ENCODE measurements at regions not wholly inside any gene's neighbourhood (a gene's known extent, or its start where the extent isn't known, plus 50 kb on each side); places are given as distances from the start of the nearest gene placed in this dataset.
"Not testable (repeated sequence)": the region's sequence is repeated elsewhere in the genome, so short reads cannot be mapped to it uniquely, and the experiment has no call there.

DNA sequence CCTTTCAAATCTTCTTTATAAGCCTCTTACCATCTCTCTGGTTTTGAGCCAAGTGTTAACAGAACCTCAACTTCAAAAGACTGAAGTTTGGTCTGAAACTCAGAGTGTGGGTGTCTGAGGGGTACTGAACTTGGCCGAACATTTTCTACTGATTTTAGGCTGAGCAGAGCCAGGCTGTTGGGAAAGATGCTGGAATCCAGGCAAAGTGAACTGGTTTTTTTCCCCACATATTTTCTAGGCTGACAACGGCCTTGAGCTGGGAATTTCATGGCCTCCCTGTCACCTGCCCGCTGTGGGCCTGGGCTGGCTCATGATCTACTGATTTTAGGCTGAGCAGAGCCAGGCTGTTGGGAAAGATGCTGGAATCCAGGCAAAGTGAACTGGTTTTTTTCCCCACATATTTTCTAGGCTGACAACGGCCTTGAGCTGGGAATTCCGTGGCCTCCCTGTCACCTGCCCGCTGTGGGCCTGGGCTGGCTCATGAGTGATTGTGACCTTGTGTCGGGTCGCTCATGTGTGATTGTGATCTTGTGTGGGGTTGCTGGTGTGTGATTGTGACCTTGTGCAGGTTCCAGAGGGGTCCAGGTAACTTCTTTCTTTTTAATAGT is 204.4 kb downstream of the NPIPB11 start:
- H3K9me3 ChIP-seq; H3K36me3 ChIP-seq; intact Hi-C loops (cut with DNase I; ENCODE audit: low total_unique reads); H3K4me3 ChIP-seq; in situ Hi-C loops (cut with MboI; ENCODE audit: low pct_ligation_motif_present in 1 of 4, low pct_unique_long_range_greater_than_20kb in 1 of 4, low sequenced_read_pairs in 3 of 4); H3K27me3 ChIP-seq; DNase-seq: not testable (repeated sequence)
- 34 to 37% methylated on average over 2 to 8 of the region's 8 CpGs for WGBS, 2 donors (ENCODE audit: low coverage in 1 of 2)
- peaks cover 5 to 22% (median 10%) of the 10 kb centered on the region in 4 donors for H3K4me1 ChIP-seq
- peak; percentile 33 to 48 (median 47) for TF ChIP-seq POLR2AphosphoS5 (IDR thresholded peaks at IDR 0.05)
- peak overlapping the region; percentile 32 to 86 (median 82) for H3K27ac ChIP-seq

DNA sequence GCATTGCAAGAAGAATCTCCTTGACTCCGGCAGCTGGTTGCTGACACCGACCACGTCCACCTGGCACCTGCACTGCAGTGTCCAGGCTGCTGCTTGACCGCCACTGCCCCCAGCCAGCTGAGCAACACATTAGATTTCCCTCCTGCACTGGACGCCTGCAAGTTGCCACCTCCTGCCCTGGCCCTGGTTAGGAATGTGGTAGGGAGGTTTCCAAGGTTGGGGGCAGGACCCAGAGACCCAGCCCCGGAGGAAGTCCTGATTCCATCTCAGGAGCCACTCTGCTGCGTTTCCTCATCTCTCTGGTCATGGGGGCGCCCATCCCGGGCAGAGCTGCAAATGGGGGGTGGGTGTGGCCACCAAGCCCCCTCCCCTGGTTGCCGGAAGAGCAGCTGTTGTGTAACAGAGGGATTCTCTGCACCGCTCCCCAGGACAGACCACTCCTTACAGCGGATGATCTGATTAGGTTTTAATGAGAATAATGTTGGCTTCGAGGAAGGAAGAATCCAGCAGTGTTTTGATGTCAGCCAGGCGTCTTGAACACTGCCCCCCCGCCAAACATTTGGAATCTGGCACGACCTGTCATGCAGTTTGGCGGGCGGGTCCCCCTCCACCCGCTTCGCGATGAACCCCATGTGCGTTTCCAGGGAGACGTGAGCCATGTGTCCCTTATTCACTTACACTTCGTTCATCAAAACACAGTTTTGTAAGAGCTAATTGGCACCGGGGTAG is 205.1 kb downstream of the NPIPB11 start:
- H3K4me3 ChIP-seq; H3K27me3 ChIP-seq; H3K36me3 ChIP-seq; H3K9me3 ChIP-seq; in situ Hi-C loops (cut with MboI; ENCODE audit: low pct_ligation_motif_present in 1 of 4, low pct_unique_long_range_greater_than_20kb in 1 of 4, low sequenced_read_pairs in 3 of 4); intact Hi-C loops (cut with DNase I; ENCODE audit: low total_unique reads): not testable (repeated sequence)
- peak; percentile 27 for DNase-seq
- peak in 1 of 3 donors; percentile 55 for TF ChIP-seq POLR2AphosphoS5 (IDR thresholded peaks at IDR 0.05)
- Histone ChIP-seq H3K4me1 (peaks cover 5 to 22% (median 10%) of the 10 kb centered on the region in 4 donors), H3K27ac (peak overlapping the region; percentile 1 to 86 (median 82))
- 55 to 66% methylated on average over 4 to 25 of the region's 25 CpGs for WGBS, 2 donors (ENCODE audit: low coverage in 1 of 2)

- H3K9me3 ChIP-seq; DNase-seq; H3K36me3 ChIP-seq; in situ Hi-C loops (cut with MboI; ENCODE audit: low pct_ligation_motif_present in 1 of 4, low pct_unique_long_range_greater_than_20kb in 1 of 4, low sequenced_read_pairs in 3 of 4); intact Hi-C loops (cut with DNase I; ENCODE audit: low total_unique reads); H3K4me3 ChIP-seq; H3K27me3 ChIP-seq: not testable (repeated sequence)
- peaks cover 5 to 22% (median 10%) of the 10 kb centered on the region in 4 donors for H3K4me1 ChIP-seq
- 80 to 94% methylated on average over 1 to 9 of the region's 9 CpGs for WGBS, 2 donors (ENCODE audit: low coverage in 1 of 2)
- peak overlapping the region; percentile 1 to 86 (median 82) for H3K27ac ChIP-seq
Measured at GRCh38 chr16:29200681-29201080, 205.8 kb downstream of the NPIPB11 start.

- H3K27me3 ChIP-seq; H3K4me3 ChIP-seq; in situ Hi-C loops (cut with MboI; ENCODE audit: low pct_ligation_motif_present in 1 of 4, low pct_unique_long_range_greater_than_20kb in 1 of 4, low sequenced_read_pairs in 3 of 4); intact Hi-C loops (cut with DNase I; ENCODE audit: low total_unique reads); H3K9me3 ChIP-seq; H3K36me3 ChIP-seq: not testable (repeated sequence)
- peak; percentile 5 for DNase-seq
- 65 to 100% methylated on average over 1 to 12 of the region's 12 CpGs for WGBS, 2 donors (ENCODE audit: low coverage in 1 of 2)
- Histone ChIP-seq H3K4me1 (peaks cover 5 to 22% (median 10%) of the 10 kb centered on the region in 4 donors), H3K27ac (peak overlapping the region; percentile 45 to 86 (median 82))
Measured at GRCh38 chr16:29200135-29200601, 206.3 kb downstream of the NPIPB11 start.

GRCh38 chr16:29199626-29200025 is 206.9 kb downstream of the NPIPB11 start:
- DNase-seq, result peak; percentile 15
- in situ Hi-C loops (cut with MboI; ENCODE audit: low pct_ligation_motif_present in 1 of 4, low pct_unique_long_range_greater_than_20kb in 1 of 4, low sequenced_read_pairs in 3 of 4), result not testable (repeated sequence)
- TF ChIP-seq EP300 (IDR thresholded peaks at IDR 0.05; ENCODE audit: low read depth) (peak; percentile 27), POLR2AphosphoS5 (IDR thresholded peaks at IDR 0.05) (peak in 2 of 3 donors; percentile 46 to 74)

DNA sequence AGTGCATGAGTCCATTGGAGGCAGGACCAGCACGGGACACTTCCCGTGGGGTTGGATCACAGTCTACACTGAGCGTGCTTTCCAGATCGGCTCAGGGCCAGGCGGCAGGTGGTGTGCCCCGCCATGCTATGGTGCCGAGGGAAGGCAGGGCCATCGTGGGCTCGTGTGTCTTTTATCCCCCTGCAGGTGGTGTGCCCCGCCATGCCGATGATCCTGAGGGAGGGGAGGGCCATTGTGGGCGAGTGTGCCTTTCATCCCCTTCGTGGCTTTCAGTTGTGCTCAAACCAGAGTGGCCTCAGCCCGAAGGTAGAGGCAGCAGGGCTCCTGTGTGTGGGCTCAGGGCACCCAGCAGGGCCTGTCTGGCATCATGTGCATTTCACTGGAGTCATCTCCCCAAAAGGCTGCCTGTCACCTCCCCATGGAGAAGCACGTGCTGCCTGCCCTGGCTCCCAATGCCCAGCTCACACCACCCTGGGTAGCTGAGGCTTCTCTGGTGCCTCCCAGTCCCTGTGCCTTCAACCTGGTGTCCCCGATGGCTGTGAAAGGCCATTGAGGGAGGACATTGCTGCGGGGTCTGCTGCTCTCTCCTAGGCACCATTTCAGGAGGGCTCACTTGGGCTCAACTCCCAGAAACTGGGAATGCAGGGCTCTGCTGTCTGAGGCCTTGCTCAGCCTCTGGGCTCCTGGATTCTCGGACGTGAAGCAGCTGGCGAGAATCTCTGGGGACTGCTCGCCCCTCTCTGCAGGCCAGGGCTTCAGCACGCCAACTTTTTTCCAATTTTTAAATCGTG is 207.6 kb downstream of the NPIPB11 start:
- 80 to 93% methylated on average over 5 to 22 of the region's 23 CpGs for WGBS, 2 donors (ENCODE audit: low coverage in 1 of 2)
- in situ Hi-C loops (cut with MboI; ENCODE audit: low pct_ligation_motif_present in 1 of 4, low pct_unique_long_range_greater_than_20kb in 1 of 4, low sequenced_read_pairs in 3 of 4), result no loop called here
- Histone ChIP-seq H3K9me3 (no peaks in the 10 kb centered on the region), H3K4me1 (peaks cover 5 to 22% (median 10%) of the 10 kb centered on the region in 4 donors), H3K36me3 (no peaks in the 10 kb centered on the region), H3K4me3 (no peak overlapping the region), H3K27ac (peak overlapping the region; percentile 45 to 86 (median 82)), H3K27me3 (no peaks in the 10 kb centered on the region)
- intact Hi-C loops (cut with DNase I; ENCODE audit: low total_unique reads), result no loop called here
- no peak for TF ChIP-seq POLR2AphosphoS5 (IDR thresholded peaks at IDR 0.05)
- TF ChIP-seq POLR2A (IDR thresholded peaks at IDR 0.05), result no peak
- no peak for TF ChIP-seq EP300 (IDR thresholded peaks at IDR 0.05; ENCODE audit: low read depth)
- no peak for TF ChIP-seq CTCF (IDR thresholded peaks at IDR 0.05)
- DNase-seq, result peak; percentile 7

More at GRCh38 chr16:29199626-29200025, 206.9 kb downstream of the NPIPB11 start:
- WGBS, 2 donors (ENCODE audit: low coverage in 1 of 2), result 80 to 100% methylated on average over 7 to 15 of the region's 15 CpGs
- intact Hi-C loops (cut with DNase I; ENCODE audit: low total_unique reads); H3K27me3 ChIP-seq; H3K36me3 ChIP-seq; H3K4me3 ChIP-seq; H3K9me3 ChIP-seq: not testable (repeated sequence)
- peaks cover 5 to 22% (median 10%) of the 10 kb centered on the region in 4 donors for H3K4me1 ChIP-seq
- H3K27ac ChIP-seq, result peak overlapping the region; percentile 45 to 86 (median 82)

All from transverse colon (tissue), 4 donors.